ENCODE measurements at regions not wholly inside any gene's neighbourhood (a gene's known extent, or its start where the extent isn't known, plus 50 kb on each side); places are given as distances from the start of the nearest gene placed in this dataset.

GRCh38 chrX:138889149-138889548, 177.6 kb upstream of the FGF13 start:
- intact Hi-C loops (cut with micrococcal nuclease) (no loop called here), in situ Hi-C loops (cut with MboI) (no loop called here)
- Histone ChIP-seq H3K27ac (ENCODE audit: extremely low read depth, low read depth, low read length) (no peak overlapping the region), H4K20me1 (replicated peaks; ENCODE audit: control insufficient read depth, insufficient read depth, low read length) (no peaks in the 10 kb centered on the region), H2AFZ (ENCODE audit: low read depth, low read length) (no peak overlapping the region), H3K4me3 (no peak overlapping the region), H3K36me3 (ENCODE audit: control insufficient read depth, insufficient read depth, low read length) (no peaks in the 10 kb centered on the region), H3K9me1 (ENCODE audit: control insufficient read depth, insufficient read depth, low read length) (no peaks in the 10 kb centered on the region), H3K9ac (ENCODE audit: insufficient read depth in 1 of 2, low read depth in 2 of 2, low read length in 2 of 2) (no peak overlapping the region), H3K4me2 (ENCODE audit: insufficient read depth, low read length) (no peak overlapping the region), H3K79me2 (ENCODE audit: control insufficient read depth, insufficient read depth, low read length) (peaks cover 24% of the 10 kb centered on the region; the same call in 2 of the 3 replicates), H3K27me3 (ENCODE audit: control insufficient read depth in 2 of 2, insufficient read depth in 2 of 2, low read length in 2 of 2) (no peaks in the 10 kb centered on the region), H3K9me3 (replicated peaks; ENCODE audit: control insufficient read depth, insufficient read depth, low read depth, low read length) (no peaks in the 10 kb centered on the region), H3K4me1 (replicated peaks in 1 of 2; ENCODE audit: control insufficient read depth in 2 of 2, insufficient read depth in 2 of 2, low read length in 2 of 2) (no peaks in the 10 kb centered on the region)
- FAIRE-seq (no peak), ATAC-seq (no peak), DNase-seq (ENCODE audit: extremely low read depth in 1 of 4, low spot score in 3 of 4) (no peak)
- BruUV-seq (replicated peaks), result no TSS peak
- TF ChIP-seq HDGF (IDR thresholded peaks at IDR 0.05) (no peak), ETV1 (tag; conservative IDR thresholded peaks at IDR 0.05; ENCODE audit: low read depth) (no peak), ZEB2 (IDR thresholded peaks at IDR 0.05) (no peak)
- ChIA-PET CTCF (ENCODE audit: low intra/inter-chr PET ratio) (no interaction called here), POLR2A (no interaction called here)

- no peak overlapping the region for H3K27ac ChIP-seq (ENCODE audit: extremely low read depth, low read depth, low read length)
- no peak overlapping the region for H3K4me2 ChIP-seq (ENCODE audit: insufficient read depth, low read length)
- in situ Hi-C loops (cut with MboI), result no loop called here
- H2AFZ ChIP-seq (ENCODE audit: low read depth, low read length), result no peak overlapping the region
- ATAC-seq (no peak), FAIRE-seq (no peak), DNase-seq (ENCODE audit: extremely low read depth in 1 of 4, low spot score in 3 of 4) (no peak)
- no peaks in the 10 kb centered on the region for H3K4me1 ChIP-seq (replicated peaks in 1 of 2; ENCODE audit: control insufficient read depth in 2 of 2, insufficient read depth in 2 of 2, low read length in 2 of 2)
- no peaks in the 10 kb centered on the region for H3K9me3 ChIP-seq (replicated peaks; ENCODE audit: control insufficient read depth, insufficient read depth, low read depth, low read length)
- no peak overlapping the region for H3K4me3 ChIP-seq
- 56% methylated on average over 2 of the region's 2 CpGs for WGBS (ENCODE audit: insufficient coverage, low coverage, missing lambda C conversion rate)
- POLR2A ChIA-PET, result no interaction called here
- no peaks in the 10 kb centered on the region for H3K27me3 ChIP-seq (ENCODE audit: control insufficient read depth in 2 of 2, insufficient read depth in 2 of 2, low read length in 2 of 2)
- no peaks in the 10 kb centered on the region for H3K9me1 ChIP-seq (ENCODE audit: control insufficient read depth, insufficient read depth, low read length)
- intact Hi-C loops (cut with micrococcal nuclease), result no loop called here
- no peaks in the 10 kb centered on the region for H3K36me3 ChIP-seq (ENCODE audit: control insufficient read depth, insufficient read depth, low read length)
- peaks cover 18% of the 10 kb centered on the region; the same call in 2 of the 3 replicates for H3K79me2 ChIP-seq (ENCODE audit: control insufficient read depth, insufficient read depth, low read length)
- no peaks in the 10 kb centered on the region for H4K20me1 ChIP-seq (replicated peaks; ENCODE audit: control insufficient read depth, insufficient read depth, low read length)
- BruUV-seq (replicated peaks), result no TSS peak
- CTCF ChIA-PET (ENCODE audit: low intra/inter-chr PET ratio), result no interaction called here
- no peak overlapping the region for H3K9ac ChIP-seq (ENCODE audit: insufficient read depth in 1 of 2, low read depth in 2 of 2, low read length in 2 of 2)
- no peak for TF ChIP-seq KLF13 (tag; IDR thresholded peaks at IDR 0.05; ENCODE audit: borderline replicate concordance, low read depth)
- TF ChIP-seq, protein P1, sequence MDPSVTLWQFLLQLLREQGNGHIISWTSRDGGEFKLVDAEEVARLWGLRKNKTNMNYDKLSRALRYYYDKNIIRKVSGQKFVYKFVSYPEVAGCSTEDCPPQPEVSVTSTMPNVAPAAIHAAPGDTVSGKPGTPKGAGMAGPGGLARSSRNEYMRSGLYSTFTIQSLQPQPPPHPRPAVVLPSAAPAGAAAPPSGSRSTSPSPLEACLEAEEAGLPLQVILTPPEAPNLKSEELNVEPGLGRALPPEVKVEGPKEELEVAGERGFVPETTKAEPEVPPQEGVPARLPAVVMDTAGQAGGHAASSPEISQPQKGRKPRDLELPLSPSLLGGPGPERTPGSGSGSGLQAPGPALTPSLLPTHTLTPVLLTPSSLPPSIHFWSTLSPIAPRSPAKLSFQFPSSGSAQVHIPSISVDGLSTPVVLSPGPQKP (CRISPR knock-in tag; IDR thresholded peaks at IDR 0.05), result no peak
- no peak for TF ChIP-seq E2F1 (CRISPR knock-in tag; IDR thresholded peaks at IDR 0.05)
- no peak for TF ChIP-seq TSHZ1 (CRISPR knock-in tag; IDR thresholded peaks at IDR 0.05)
- no peak for TF ChIP-seq TCF3 (CRISPR knock-in tag; IDR thresholded peaks at IDR 0.05)
- no peak for TF ChIP-seq ZNF707 (CRISPR knock-in tag; conservative IDR thresholded peaks at IDR 0.05)
- no peak for TF ChIP-seq SIN3B (IDR thresholded peaks at IDR 0.05; ENCODE audit: low read depth)
- TF ChIP-seq RBM22 (IDR thresholded peaks at IDR 0.05; ENCODE audit: low read depth, low read length, poor library complexity, severe bottlenecking), result no peak
- no peak for TF ChIP-seq ZNF41 (CRISPR knock-in tag; conservative IDR thresholded peaks at IDR 0.05)
Observed at GRCh38 chrX:138886769-138887168, 175.3 kb upstream of the FGF13 start.
